Heart left ventricle (tissue), 13 donors: ENCODE measurements at regions not wholly inside any gene's neighbourhood (a gene's known extent, or its start where the extent isn't known, plus 50 kb on each side); places are given as distances from the start of the nearest gene placed in this dataset.

ENCODE experiments used
- CTCF ChIP-seq, 12 donors: fragments of 200-600 bp; sonication (generic) in 4 of 12; IDR thresholded peaks; one replicate each; pipeline versions ENCODE4 v1.5.0 to v1.8.0; 2018 to 2022; ENCODE audit warnings: antibody characterized with exemption in 12 of 12, mild to moderate bottlenecking in 5 of 12
- POLR2A ChIP-seq, 2 donors: fragments of 450-650 bp; IDR thresholded peaks; one replicate each; pipeline ENCODE4 v1.6.1; 2017; ENCODE audit warnings: antibody characterized with exemption in 2 of 2, mild to moderate bottlenecking in 2 of 2, moderate library complexity in 2 of 2
- donor health status: ischemic (EF 13 %, LVEDD 7.1; RV severe dilation, severe dysfunction).
- donor health status: DM: no; HTN: yes; CAD: no.
- donor health status: DM: no; HTN: no; CAD: no.
- donor health status: ischemic (EF 25% LVEDD 6.9; RV normal size, moderate dysfunction).
- donor health status: ischemic (EF 25% LVEDD 5.7; RV mildly dilated, moderate dysfunction).
- donor health status: ischemic (EF 35%, LVEDD 5.7; RV mildly dilated, moderate dysfunction).
- donor health status: nonischemic (EF 11% LVEDD 7.7; RV severe dilation, severe dysfunction).
- donor health status: DM: yes; HTN: yes; CAD: no.
- donor health status: PGD.
- donor health status: ischemic (EF 29% LVEDD 5.4; RV normal size, mild dysfunction).
- donor health status: nonischemic (EF 23%, LVEDD 6.1; RV moderate dilation, normal function).

GRCh38 chr12:53887006-53887405 lies 51.6 kb upstream of the HOXC13 start:
- TF ChIP-seq CTCF (IDR thresholded peaks at IDR 0.05) (no peak), POLR2A (IDR thresholded peaks at IDR 0.05) (no peak)
